ENCODE measurements at regions not wholly inside any gene's neighbourhood (a gene's known extent, or its start where the extent isn't known, plus 50 kb on each side); places are given as distances from the start of the nearest gene placed in this dataset.
"Not testable (repeated sequence)": the region's sequence is repeated elsewhere in the genome, so short reads cannot be mapped to it uniquely, and the experiment has no call there.

GRCh38 chr13:80823472-80823871, 482.5 kb upstream of the SPRY2 start:
- DNase-seq (ENCODE audit: low read depth): no peak

DNA sequence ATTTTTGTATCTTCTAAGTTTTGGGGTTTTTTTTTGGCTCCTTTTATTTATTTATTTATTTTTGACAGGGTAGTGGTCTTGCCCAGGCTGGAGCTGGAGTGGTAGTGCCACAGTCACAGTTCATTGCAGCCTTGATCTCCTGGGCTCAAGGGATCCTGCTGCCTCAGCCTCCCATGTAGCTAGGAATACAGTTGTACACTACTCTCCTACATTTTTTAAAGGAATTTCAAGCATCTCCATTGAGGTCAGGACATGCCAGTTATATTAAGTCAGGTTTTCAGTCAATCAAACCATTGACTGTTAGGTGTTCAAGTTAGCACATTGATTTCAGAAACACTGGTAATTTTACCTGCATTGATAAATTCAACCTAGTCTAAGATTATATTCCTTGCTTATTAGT, 480.5 kb upstream of the SPRY2 start:
- DNase-seq (ENCODE audit: low read depth): no peak

DNA sequence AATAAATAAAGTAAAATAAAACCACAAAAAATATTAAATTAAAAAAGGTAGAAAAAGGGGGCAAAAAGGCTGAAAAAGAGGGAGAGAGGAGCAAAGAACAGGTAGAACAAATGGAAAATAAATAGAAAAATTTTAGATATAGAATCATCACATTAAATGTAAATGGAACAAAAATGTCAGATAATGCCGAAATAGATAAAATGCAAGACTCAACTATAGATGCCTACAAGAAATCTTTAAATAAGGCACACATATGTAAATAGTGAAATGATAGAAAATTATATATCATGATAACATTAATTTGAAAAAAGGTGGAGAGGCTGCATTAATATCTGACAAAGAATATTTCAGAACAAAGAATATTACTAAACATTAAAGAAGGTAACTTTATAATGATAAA, 477.1 kb upstream of the SPRY2 start:
- no peak for DNase-seq (ENCODE audit: low read depth)

DNA sequence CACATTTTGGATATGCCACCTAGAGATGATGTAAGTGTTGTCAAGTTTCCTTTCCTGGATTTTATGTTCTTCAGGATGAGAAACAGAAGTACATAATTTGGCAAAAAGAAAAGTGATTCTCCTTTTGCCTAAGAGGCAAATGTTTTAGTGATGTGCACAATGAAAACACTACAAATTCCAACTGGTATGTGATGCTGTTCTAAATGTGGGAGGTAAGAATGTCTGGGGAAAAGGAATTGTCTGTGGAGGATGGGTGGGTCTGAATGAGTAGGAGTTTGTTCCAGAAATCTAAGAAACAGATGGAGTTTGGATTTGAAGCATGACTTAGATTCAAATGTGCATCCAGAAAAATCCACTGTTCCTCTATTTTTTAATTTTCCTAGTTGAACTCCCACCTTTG, 473.6 kb upstream of the SPRY2 start:
- peak; percentile 25 for DNase-seq (ENCODE audit: low read depth)

DNA sequence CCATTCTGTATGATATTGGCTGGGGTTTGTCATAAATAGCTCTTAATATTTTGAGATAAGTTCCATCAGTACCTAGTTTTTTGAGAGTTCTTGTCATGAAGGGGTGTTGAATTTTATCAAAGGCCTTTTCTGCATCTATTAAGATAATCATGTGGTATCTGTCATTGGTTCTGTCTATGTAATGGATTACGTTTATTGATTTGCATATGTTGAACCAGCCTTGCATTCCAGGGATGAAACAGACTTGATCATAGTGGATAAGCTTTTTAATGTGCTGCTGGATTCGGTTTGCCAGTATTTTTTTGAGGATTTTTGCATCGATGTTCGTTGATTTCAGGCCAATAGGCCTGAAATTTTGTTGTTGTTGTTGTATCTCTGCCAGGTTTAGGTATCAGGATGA, 469.4 kb upstream of the SPRY2 start:
- not testable (repeated sequence) for DNase-seq (ENCODE audit: low read depth)

GRCh38 chr13:80802946-80803345, 462.0 kb upstream of the SPRY2 start:
- DNase-seq (ENCODE audit: low read depth): no peak

- peak; percentile 70 for DNase-seq (ENCODE audit: low read depth)
These were observed 457.7 kb upstream of the SPRY2 start for GRCh38 chr13:80798576-80799133.

GRCh38 chr13:80787604-80788003, 446.7 kb upstream of the SPRY2 start:
- DNase-seq (ENCODE audit: low read depth): no peak

GRCh38 chr13:80783926-80784565, 443.1 kb upstream of the SPRY2 start:
- DNase-seq (ENCODE audit: low read depth): peak; percentile 65

- DNase-seq (ENCODE audit: low read depth): no peak
These were observed 441.5 kb upstream of the SPRY2 start for GRCh38 chr13:80782441-80782840.

DNA sequence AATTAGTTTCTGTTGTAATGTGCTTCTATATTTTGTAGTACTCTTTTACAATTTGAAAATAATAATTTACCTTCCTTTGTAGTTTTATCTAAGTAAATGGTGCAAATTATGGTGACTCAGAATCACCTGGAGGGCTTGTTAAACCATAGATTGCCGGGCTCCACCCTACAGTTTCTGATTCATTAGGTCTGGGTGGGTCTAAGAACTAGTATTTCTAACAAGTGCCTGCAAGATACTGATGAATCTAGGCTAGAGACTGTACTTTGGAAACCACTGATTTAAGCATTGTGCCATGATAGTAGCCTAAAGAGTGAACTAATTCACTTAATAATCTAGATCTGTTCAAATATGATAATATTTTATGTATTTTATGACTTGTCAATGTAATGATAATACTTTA, 437.4 kb upstream of the SPRY2 start:
- DNase-seq (ENCODE audit: low read depth): no peak

DNA sequence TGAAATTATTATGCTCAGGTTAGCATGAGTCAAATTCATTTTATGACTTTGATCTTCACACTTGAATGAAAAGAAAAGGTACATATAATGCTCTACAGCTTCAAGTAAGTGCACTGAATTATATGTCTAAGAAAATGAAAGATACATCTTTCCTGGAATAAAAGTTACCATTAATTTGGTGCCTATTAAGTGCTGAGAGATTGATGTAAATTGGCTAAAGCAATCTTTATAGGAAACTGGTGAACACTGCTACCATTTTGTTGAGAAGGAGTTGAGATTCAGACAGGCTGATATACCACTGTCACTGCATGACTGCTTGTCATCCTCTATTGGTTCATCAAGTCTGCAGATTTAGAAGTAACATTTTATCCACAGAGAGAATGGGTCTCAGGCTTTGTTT, 416.8 kb upstream of the SPRY2 start:
- no peak for DNase-seq (ENCODE audit: low read depth)

GRCh38 chr13:80755910-80756309, 415.0 kb upstream of the SPRY2 start:
- peak; percentile 85 for DNase-seq (ENCODE audit: low read depth)

DNA sequence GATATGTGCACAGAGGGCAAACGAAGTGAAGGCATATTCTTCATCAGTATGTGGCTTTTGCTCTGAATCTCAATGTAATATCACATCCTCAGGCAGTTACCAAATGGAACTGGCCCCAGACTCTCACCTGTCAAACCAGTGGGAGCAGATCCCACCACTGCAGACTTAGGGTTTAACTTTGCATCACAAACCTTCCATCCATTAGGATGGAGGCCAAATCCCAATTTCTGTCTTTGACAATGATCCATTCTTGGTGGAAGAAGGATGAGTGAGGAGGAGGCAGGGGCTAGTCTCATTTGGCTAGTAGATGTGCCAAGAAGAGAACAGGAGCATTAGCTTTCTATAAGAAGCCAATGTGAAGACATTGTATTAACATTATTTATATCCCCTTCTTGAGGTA, 413.5 kb upstream of the SPRY2 start:
- no peak for DNase-seq (ENCODE audit: low read depth)

DNA sequence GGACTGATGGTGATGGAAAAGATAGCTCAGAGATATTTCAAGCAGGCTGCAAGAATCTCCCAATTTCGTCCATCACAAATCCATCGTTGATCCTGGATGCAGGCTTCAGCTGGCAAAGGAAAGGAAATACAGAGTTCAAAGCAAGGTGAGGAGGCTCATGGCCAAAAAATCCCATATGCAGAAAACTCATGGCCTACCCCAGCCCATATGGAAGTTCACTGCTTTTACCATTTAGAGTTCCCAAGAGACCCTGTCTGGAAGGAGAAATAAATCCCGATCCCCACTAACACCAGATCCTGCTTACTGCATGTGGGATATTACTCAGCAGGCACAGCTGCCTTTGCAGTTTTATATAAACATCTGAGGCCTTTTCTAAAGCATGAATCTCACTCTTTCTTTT, 412.9 kb upstream of the SPRY2 start:
- peak; percentile 5 for DNase-seq (ENCODE audit: low read depth)

- DNase-seq (ENCODE audit: low read depth): no peak
These were observed 410.9 kb upstream of the SPRY2 start for GRCh38 chr13:80751854-80752253.

DNA sequence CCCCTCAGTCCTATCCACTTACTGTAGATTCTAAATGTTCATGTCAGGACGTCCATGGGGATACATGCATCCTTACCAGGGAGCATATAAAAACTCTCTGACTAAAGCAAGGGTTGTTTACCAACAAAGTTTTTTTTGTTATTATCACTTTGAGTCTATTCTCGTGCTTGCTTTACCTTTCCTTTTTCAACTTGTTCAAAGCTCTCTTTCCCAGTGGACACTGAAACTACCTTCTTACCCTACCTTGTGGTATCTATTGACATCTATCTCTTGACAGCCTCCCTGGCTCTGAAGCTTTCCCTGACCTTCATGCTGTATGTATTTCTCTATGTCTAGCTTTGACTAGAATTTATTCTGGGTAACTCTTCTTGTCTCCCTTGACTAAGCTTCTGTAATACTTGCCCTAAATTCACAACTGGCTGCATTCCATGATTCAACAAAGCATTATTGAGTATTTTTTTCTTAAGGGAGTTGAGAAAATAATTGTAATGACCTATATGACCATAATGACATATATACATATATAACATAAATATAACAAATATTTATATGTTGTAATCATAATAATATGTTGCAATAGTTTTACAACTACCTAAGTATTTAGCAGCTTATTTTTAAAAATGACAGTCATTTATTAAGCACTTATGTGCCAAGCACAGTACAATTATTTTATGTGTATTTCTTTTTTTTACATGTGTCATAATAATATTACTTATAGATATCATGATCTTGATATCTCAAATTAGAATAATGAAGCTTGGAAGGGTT, 403.4 kb upstream of the SPRY2 start:
- DNase-seq (ENCODE audit: low read depth): no peak

- DNase-seq (ENCODE audit: low read depth): no peak
These were observed 401.1 kb upstream of the SPRY2 start for GRCh38 chr13:80742033-80742432.

DNA sequence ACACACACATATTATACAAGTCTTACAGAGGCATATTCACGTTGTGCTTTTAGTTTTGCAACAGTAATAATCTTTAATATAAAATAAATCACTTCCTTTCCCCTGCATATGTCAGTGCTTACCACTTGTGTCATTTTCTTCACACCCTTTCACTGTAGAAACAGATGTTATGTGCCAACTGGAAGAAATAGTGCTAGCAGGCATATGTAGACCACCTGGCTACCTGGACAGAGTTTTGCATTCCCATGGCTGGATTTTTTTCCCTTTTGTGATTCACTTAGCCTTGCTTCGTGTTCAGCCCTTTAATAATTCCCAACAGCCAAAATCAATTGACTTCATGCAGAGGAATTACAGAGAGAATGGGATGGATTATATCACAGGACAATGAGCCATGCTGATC, 399.1 kb upstream of the SPRY2 start:
- DNase-seq (ENCODE audit: low read depth): no peak

DNA sequence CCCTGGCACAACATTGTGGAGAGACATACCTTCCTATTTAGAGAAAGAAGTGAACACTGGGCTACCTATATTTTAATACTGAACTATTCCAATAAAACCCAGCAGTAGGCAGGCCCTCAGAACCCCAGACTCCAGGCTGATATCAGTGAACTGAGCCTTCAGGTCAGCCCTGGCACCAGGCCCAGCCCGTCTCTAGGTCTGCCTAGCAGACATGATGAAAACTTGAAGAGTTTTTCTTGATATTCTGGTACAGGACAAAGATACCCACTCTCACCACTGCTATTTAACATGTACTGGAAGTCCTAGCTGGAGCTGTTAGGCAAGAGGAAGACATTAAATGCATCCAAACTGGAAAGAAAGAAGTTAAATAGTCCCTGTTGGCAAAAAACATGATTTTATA, 396.6 kb upstream of the SPRY2 start:
- DNase-seq (ENCODE audit: low read depth): no peak

DNA sequence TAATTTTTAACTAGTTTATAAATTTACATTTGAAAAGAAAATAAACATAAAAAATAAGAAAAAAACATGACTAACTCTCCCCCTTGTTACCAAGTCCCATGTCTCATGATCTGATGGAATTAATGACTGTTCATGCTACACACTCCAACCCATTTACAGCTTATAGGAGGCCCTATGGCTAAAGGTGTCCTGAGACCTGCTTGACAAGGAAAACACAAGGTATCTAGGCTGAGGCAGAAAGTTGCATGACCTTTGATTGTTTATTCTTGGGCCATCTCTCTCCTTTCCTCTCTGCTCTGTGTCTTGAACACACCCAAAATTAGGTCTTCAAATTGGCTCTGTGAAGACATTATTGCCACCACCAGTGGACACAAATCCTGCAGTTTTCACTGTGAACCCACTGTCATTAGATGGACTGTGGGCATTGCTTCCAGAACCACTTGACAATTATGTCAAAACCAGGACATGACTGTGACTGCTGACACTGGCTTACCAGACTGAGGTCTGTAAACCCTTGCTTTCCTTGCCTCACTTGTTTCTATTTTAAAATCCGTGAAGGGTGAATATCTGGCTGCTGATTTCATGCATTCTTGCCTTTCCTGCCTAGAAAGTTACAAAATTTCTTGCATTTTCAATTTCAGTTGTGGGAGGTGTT, 386.5 kb upstream of the SPRY2 start:
- DNase-seq (ENCODE audit: low read depth): no peak

- no peak for DNase-seq (ENCODE audit: low read depth)
These were observed 385.9 kb upstream of the SPRY2 start for GRCh38 chr13:80726868-80727267.

DNA sequence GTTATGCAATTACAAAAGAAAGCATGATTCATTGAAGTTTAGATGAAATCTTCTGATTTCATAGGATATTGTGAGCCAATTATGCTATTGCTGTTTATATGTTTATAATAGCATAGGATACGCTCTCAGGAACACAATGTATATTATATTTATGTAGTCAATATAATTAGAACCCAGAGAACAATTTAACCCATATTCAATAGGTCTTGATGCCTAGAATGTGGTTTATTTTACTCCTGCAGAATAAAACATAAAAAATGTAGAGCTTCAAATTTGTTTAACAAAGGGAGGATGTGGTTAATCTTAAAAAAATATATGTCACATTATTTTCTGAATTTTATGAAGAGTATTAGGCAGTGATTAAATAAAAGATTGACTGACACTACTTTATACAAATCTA, 380.8 kb upstream of the SPRY2 start:
- DNase-seq (ENCODE audit: low read depth): no peak

Measured in fibroblast of gingiva (primary cell).